NCI-H2029 treated with DMSO at 0.1 percent for 48 hours (cell line): ENCODE measurements at regions not wholly inside any gene's neighbourhood (a gene's known extent, or its start where the extent isn't known, plus 50 kb on each side); places are given as distances from the start of the nearest gene placed in this dataset.

Source experiments
- DNase-seq: peaks from one replicate; lab custom pipeline; 2025; lab: John Stamatoyannopoulos, UW

DNA sequence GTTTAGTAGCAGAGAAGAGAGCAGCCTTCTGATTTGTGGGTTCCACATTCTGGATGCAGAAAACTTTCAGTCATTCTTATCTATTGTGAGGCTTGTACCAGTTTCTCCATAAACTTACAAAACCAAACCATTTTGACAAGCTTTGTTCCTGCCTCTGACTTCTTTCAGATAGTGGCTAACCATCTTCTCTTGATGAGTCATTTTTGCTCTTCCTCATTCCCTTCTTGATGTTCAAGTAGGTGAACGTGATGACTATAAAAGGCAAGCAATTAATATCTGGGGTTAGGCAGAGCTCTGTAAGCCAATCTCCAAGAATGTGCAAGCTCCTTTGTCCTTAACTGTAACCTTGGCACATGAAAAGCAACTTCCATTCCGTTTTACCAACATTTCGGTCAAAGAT, 2083.1 kb upstream of the PIK3C3 start:
- no peak for DNase-seq

DNA sequence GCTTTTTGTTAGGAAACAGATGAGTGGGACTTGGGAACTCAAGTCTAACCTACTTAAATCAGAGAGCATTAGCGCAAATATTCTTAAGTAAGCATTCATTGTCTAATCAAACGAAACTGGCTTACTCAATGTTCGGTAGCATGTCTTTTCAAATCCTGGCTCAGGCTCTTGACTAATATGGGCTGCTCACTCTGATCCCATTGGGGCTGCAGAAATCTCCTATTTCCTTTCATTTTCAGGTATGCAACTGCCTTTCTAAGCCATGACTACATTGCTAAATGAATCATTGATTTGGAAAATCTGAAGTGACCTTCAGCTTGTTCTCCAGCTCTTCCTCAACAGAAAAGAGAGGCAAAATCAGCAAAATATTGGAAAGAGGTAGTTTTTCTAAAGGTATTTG, 2084.4 kb upstream of the PIK3C3 start:
- no peak for DNase-seq

DNA sequence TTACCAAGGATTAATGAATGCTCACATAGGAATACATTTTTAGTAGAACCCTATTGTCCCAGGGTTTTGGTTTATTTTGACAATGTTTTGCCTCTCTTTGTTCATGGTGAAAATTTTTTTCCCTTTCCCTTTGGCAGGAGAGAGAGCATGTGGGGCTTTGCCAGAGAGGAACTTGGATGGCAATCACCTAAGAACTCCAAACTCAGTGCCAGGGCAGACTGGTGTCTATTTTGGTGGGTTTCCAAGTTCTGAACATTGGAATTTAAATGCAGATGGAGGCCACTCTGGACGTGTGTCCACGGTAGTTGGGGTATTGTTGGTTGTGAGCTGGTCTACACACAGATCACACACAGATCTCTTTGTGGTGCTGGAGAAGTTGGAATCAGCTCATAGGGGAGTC, 2091.1 kb upstream of the PIK3C3 start:
- no peak for DNase-seq

DNA sequence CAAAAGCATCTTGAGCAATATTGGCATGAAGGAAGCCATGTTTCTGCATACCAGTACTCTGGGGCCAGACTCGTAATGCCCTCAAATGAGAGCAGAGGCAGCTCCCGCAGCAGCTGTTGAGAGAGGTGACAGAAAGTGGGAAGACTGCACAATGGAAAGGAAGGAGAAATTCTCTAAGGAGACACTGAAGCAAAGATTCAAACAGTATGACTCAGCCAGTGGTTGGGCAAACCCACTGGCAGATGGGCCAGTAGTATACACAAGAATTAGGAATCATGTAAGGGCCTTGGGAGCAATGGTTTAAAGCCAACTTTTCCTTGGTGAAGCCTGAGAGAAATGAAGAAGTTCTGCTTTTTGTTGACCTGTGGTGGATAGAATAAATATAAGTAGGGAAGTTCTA, 2092.7 kb upstream of the PIK3C3 start:
- DNase-seq: no peak

DNA sequence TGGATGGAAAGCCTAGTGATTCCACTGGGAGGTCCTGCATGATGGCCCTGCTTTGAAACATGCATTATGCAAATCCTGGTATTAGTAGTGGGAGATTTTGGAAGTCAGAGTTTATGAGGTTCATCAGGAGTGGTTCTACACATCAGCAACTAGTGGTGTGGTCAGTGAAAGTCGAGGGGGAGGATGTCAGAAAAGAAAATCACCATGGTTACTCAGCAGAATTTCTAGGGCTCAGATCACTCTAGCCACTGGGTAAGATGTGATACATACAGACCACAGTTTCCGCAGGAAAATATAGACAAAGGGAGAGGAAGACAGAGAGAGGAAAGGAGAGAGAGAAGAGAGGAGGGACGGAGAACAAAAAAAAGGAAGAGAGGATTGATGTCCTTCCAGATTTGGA, 2100.7 kb upstream of the PIK3C3 start:
- DNase-seq: no peak

DNA sequence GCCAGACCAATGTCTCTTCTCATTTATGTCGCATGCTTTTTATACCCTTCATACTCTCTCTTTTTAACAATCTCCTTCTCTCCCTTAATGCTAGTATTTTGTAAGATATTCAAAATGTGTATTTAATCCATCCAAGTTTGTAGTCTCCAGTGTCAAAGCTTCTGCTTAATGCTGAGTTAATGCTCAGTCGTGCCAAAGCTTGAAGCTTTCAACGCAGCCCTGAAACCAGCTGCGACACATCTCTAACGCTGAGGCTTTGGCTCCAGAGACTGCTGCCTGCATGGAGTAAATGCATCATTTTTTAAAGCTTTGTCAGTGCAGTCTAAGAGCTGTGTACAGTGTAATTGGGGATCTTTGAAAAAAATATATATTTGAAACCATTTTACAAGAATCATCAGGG, 2108.8 kb upstream of the PIK3C3 start:
- no peak for DNase-seq

DNA sequence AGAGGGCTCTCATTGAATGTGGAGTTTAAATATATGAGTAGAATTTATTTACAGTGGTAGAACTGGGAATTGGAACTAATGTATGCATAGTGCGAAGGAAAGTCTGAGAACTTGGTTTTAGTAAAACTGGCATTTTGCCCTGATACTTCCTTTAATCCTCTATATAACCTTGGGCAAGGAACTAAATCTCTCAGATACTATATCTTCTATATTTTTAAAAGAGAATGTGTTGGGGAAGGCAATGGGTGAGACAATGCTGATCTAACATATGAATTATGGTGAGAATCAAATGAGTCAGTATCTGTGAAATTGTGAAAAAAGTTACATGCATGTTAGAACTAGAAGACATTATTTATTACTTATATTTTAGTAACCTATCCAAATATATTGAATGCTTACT, 2109.4 kb upstream of the PIK3C3 start:
- DNase-seq: no peak

DNA sequence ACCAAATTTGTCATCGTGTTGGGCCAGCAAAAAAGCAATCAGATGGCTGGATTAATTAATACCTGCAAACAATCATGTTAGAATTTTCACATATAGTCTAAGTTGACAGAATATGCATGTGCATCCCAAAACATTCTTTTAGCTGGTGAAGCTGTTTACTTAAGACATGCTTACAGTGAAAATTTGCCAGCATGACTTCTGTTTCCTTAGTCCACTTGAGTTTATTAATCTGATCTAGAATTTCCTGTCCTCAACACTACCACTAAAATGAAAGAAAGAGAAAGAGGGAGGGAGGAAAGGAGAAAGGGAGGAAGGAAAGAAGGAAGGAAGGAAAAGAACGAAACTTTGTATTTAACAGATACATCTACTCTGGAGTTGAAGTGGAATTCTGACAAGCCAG, 2109.9 kb upstream of the PIK3C3 start:
- DNase-seq: no peak

DNA sequence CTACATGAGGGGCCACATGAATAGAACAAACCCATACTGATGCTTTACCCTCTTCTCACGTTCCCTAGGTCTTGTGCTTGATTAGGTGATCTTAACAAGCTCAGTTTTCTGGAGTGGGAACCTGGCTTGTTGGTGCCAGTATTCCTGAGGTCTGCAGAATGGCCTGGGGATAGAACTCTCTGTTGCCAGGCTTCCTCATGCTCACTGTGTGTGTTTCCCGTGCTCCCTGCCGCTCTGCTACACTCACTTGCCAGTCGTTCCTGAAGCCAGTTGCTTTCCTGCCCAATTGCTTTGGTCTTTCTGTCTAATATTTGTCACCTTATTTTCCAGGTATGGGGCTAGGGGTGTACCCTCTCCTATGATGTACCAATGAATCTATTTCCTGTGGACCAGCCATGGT, 2111.5 kb upstream of the PIK3C3 start:
- DNase-seq: no peak

DNA sequence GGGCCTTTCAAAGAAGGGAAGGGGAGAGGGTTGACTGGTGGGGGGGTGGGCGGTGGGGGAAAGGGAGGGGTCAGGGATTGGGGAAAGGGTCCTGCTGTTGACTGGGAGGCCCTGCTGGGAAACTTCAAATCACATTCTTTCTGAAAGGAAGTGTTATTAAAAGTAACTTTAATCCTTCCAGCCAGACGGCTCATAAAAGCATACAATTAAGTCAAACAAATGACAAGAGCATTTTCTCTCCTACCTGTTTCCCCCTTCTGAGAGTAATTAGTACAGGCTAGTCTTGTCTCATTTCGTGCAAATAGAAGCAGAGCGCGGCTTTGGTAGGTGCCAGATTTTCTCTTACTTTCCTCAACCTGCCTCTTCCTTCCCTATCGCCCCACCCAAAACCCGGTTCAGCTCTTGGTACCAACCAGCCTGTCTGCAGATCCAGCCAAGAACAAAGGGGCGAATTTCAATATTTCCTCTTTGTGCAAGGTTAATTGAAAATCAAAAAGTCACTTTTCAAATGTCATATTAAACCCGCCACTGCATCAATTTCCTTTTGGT, 2112.6 kb upstream of the PIK3C3 start:
- no peak for DNase-seq

DNA sequence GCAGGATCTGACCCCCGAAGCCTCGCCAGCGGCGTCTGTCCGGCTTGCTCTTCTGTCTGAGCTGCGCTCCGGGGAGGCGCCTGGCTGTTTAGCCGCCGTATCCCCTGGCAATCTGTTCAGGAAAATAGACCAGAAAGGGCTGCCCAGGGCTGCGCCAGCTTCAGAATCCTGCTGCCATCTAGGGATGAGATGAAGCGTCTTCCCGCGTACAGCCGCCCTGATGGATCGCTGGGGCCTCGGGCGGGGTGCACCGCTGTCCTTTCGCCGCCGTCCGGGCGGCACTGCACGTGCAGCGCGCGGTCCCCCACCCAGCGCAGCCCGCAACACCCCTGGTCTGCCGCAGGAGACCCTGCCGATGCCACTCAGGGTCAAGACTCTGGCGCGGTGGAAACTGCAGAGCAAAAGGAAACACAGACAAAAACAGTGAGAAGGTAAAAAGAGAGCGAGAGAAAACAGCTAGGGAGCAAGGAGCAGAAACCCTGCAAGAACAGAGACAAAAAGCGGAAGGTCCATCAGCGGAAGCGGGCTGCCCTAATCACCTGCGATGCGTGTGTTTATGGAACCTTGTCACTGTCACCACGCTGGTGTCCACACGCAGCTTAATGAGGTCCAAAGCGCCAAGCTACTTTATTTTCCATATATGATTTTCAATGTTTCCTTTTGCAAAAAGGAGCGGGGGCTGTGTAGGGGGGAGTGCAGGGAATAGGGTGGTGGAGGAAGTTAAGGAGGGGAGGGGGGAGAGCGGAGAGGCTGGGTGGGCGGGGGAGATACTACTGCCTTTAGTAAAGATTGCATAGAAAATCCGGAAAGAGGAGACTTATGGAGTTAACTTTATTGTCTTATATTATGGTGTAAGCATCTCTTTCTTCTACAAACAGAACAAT, 2113.3 kb upstream of the PIK3C3 start:
- DNase-seq: peak; percentile 58

DNA sequence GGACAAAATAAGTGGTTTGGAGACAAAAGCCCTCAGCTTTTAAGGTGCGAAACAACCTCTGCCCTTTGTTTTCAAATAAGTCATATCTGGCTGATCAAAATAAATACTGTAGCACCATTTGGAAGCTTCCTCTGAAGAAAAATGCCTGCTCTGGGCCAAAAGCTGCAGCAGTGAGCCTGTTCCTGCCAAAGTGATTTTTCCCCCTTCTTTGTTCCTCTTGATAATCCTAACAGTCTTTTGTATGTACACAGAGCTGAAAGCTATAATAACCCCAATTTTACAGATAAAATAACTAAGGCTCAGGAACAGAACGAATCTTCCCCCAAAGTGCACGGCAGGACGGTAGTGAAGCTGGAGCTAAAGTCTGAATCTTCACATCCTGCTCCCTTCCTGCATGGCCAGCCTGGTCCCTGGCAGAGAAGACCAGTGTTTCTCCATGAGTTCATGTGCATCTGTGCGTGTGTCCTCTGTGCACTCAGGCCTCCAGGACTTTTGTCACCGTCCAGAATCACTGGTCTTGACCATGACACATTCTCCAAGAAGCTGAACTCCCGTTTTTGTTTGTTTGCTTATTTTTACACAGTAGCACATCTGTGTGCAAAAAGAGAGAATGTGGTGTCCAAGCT, 2114.1 kb upstream of the PIK3C3 start:
- DNase-seq: no peak

DNA sequence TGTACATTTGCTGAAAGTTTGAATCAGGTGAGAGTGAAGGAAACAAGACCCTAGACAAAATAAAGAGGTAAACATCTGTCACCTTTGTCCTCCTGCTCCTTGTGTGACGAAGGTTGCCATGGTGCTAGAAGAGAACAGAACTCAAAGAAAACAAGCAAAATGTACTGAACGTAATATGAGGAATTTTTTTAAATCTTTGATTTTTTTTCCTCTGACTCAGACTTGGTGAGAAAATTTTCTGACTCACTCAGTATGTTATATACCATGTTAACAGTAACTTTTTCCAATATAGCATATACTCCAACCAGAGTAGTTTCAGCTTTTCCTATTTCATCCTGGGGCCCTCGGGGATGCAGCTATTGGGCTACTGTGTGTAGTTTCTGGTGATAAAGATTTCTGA, 2114.6 kb upstream of the PIK3C3 start:
- DNase-seq: no peak

DNA sequence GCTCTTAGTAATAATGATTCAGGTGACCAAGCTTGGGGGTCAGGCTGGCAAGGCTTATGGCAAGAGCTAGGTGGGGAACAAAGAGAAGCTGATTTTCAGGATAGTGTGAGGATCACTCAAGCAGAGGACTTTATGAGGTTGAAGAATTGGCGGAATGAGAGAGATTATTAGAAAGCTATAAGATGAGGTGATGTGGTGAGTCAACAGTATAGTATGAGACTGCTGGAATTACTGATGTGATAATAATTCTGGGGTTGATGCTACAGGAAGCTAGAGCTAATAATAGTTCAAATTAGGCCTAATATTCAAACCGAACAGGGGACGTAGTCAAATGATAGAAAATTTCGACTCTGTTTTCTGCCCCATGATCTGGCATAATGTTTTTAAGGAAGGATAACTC, 2115.3 kb upstream of the PIK3C3 start:
- no peak for DNase-seq

DNA sequence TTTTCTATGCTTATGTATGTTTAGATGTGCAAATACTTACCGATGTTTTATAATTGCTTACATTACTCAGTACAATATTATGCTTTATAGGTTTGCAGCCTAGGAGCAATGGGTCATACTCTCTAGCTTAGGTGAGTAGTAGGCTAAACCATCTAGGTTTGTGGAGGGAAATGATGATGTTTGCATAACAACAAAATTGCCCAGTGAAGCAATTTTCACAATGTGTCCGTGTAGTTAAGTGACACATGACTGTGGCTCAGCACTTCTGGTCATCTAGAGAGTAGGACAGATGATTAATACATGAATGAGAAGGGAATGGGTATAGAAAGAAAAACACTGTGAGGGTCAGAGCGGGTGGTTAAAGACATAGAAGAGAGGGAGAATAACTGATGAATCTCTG, 2116.2 kb upstream of the PIK3C3 start:
- no peak for DNase-seq

DNA sequence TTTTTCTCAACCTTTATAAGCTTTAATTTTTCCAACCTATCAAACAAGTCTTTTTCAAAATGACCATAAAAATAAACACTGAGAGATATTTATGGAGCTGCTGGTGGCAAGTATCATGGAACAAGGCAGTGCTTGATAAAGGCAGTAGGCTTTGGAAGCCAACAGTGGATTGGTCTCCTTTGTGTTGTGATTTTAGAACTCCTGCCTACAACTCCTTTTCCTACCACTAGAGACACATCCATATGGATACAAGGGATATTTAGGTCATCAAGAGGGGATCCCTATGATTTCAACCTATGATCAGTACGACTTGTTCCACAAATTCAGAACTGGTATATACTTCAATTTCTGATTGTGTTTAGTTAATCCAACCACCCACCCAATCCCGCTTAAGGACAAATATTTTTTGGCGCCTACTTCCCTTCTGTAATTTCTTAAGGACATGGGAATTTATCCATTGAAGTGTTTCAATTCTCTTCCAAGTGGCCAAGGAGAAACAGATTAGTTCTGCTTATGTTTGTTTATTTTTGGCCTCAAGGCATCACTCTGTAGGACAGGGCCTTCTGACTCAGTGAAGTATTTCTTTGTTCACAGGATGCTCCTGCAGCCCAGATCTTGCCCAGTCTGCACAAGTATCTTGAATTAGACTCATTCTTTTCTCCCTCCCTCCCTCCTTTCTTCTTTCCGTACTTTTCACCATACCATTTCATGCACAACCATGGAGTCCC, 2119.6 kb upstream of the PIK3C3 start:
- DNase-seq: no peak

DNA sequence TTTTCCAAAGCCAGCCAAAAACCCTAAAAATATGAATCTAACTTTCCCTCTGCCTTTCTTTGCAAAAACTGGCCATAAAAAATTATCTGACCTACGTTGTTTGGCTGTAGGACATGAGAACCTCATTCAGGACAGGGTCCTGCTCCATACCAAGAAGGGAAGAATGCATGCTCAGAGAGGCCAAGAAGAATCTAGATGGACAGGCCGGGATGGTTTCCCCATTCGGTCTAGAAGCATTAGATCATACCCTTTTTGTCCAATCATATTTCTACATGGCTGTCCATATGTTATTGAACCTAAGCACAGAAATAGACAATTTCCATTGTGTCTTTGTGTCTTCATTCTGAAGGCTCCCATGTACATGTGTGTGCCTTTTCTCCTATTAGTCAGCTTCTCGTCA, 2120.4 kb upstream of the PIK3C3 start:
- DNase-seq: no peak

DNA sequence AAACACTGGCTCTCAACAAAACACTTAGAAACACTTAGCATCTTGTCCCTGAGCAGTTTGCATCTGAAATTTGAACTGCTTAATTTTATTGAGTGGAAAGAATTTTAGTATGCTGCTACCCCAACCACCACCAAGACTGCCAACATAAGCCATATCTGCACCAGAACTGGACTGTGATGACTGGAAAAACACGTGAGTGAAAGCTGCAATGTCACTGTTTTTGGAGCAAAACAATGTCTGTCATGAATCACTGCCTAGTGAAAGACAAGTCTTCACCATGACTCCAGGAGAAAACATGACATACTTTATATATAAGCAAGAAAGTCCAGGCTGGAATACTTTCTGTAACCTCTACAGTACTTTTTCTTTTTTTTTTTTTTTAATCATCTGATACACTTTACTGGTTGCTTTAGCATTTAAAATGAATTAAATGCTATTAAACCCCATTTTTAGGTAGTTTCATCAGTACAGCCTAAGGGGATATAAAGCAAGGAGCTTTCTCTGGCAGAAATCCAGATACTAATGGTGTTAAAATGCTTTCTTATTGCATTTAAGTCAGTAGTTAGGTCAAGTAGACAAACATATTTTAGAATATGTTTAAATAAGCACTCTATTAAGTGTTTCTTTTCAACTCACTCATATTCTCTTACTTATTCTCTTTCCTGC, 2129.4 kb upstream of the PIK3C3 start:
- no peak for DNase-seq

DNA sequence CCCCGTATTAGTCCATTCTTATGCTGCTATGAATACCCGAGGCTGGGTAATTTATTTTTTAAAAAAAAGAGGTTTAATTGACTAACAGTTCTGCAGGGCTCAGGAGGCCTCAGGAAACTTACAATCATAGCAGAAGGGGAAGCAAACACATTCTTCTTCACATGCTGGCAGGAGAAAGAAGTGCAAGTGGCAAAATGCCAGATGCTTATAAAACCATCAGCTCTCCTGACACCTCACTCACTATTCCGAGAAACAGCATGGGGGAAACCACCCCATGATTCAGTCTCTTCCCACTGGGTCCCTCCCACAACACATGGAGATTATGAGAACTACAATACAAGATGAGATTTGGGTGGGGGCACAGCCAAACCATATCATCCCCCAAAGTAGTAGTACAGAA, 2148.5 kb upstream of the PIK3C3 start:
- DNase-seq: no peak

DNA sequence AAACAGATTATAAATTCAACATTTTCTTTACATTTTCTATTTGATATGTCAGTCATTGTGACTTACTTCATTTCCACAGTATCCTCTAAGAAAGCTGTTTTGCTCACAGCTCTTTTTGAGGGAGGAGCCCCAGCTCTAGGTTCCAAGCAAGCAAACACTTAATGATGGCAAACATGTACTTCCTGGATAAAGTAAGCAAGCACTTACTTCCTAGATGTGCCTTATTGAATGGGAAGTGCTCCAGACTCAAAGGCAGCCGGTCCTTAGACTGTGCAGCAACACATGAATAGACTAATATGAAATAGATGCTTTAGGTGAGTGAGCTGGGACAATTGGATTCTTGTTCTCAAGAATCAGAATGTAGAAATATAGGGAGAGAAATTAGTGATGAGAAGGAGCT, 2149.8 kb upstream of the PIK3C3 start:
- peak; percentile 23 for DNase-seq

DNA sequence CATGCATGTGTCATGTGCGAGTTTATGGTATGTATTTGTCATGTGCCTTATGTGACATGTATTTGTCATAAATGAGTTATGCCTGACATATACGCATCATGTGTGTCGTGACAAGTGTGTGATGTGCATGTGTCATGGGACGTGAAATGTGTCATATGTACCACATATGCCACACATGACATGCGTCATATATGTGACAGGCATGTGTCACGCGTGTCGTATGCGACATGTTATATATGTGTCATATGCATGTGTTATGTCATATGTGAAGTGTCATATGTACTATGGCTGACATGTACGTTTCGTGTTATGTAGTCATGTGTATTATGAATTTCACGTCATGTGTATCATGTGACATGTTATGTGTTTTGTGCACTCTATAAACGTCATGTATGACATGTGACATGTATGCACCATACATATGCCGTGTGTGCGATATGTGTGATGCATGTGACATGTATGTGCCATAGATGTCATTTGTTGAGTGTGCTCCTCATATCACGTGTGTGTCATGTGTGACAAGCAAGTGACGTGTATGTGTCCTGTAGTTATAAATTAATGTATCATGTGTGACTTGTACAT, 2152.3 kb upstream of the PIK3C3 start:
- DNase-seq: no peak

DNA sequence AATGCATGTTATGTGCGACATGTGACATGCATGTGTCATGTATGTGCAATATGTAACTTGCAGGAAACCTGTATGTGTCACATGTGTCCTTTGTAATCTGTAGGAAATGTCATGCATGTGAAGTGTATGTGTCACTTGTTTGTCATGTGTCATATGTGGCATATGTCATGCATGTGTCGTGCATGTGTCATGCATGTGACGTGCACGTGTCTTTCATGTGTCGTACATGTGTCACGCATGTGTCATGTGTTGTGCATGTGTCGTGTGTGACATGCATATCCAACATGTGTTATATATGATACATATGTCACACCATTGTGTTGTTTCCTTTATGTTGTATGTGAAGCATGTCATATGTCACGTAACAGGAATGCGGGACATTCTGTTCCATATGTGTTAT, 2153.2 kb upstream of the PIK3C3 start:
- no peak for DNase-seq
